GM18498 (cell line): ENCODE measurements at regions not wholly inside any gene's neighbourhood (a gene's known extent, or its start where the extent isn't known, plus 50 kb on each side); places are given as distances from the start of the nearest gene placed in this dataset.

Experiments
- ATAC-seq: cut with Tn5 transposase; IDR thresholded peaks from one replicate; pipeline ENCODE4 v1.9.1; 2021; ENCODE audit warnings: mild to moderate bottlenecking, moderate library complexity; ENCODE audit not compliant: unreplicated experiment

DNA sequence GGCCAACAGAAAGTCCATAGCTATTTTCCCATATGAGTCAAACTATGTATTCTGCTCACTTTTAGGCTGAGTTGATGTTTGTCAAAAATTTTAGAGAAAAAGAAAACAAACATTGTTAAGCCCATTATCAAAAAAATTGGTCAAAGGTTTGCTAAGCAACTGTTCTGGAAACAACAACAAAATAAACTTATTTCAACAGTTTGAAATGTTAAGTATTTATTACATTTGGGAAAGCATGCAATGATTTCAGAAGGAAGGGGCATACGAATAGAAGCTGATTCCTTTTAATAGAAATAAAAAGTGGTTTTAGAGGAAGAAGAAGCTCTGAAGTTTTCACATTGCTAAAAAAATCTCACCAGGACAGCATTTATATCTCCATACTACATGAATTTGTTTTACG is 1837.5 kb upstream of the CELF4 start:
- ATAC-seq = no peak

DNA sequence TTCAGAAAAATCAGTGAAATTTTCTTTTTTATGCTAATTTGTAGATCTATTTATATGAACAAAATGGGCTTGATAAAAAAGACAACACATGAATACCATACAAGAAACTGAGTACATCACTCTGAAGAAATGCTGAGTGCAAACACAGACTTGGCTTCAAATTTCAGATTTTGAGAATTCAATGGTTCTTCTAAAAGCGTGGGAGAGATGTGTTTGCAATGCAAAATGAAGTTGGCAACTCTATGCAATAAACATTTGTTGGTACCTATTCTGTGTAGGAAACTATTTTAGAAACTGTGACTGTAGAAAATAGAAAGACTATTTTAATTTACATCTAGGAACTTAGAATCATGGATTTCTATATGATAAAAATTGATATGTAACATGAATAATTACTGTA is 1834.1 kb upstream of the CELF4 start:
- ATAC-seq = no peak

DNA sequence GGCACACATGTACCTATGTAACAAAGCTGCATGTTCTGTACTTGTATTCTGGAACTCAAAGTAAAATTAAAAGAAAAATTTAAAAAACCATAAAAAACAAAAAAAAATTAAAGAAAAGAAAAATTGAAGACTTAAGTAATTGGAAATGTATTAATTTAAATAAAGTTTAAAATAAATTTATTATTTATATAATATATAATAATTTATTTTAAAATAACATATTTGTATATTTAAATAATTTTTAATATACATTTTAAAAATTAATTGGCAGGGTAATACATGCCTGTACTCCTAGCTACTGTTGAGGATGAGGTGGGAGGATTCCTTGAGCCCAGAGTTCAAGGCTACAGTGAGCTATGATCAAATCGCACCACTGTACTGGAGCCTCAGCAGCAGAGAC is 1830.6 kb upstream of the CELF4 start:
- no peak for ATAC-seq

DNA sequence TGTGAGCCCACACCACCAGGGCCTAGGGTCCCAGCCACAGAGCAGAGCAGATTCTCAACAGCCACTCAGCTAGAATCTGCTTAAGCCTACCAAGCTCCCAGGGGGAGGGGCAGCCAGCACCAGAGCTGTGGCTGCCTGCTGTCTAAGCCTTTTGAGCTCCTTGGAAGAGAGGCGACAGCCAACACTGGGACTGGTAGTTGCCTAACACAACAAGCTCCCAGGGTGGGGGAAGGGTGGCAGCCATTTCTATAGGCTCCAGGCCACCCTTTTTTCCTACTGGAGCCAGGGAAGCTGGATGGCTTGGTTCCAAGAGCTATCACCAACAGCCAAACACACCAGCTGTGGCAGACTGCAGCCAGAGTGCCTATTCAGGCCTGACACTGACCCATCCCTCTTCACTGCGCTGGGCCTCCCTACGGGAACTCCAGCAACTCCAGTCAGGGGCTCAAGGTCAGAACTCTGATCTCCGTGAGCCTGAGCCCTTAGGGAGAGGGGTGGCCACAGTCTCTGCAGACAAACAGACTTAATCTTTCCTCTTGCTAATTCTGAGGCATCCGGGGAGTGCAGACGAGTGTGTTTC is 1824.3 kb upstream of the CELF4 start:
- ATAC-seq = no peak

DNA sequence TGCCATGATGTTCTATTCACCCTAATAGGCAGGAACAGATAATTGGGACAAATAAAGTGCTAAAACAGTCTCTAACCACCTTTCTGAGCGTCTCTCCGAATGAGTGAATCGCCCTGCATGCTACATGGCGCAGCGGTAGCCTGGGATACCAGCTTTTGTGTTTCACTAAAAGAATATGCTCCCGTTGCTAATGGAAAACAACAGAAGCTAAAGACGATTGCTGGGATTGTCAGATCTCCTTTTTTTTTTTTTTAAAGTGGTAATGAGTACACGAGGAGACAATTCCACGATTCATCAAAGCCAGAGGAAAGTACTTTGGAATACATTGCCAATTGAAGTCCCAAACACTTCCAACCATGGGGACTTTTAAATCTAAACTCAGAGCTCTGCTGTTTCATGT is 1815.3 kb upstream of the CELF4 start:
- ATAC-seq = no peak

DNA sequence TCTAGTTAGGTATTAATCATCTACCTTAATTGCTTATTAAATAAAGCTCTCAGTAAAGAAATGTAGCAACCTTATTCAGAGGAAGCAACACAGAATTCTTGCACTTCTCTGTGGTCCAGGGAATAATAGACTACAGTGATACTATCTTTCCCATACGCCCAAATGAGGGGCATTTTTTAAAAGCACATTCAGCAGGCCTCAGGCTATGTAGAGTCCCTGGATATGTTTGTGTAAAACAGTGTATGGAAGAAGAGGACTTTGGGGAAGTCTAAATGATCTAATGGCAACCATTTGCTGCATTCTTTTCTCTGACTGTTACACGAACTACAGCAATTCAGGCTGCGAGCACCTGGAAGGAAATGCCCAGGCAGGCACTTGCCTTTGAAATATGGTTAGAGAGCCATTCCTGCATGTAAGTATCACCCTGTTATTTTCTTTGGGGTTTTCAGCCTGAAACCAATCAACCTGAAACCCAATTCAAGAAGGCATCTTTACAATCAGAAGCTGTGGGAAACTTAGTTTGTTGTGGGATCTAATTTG is 1814.7 kb upstream of the CELF4 start:
- no peak for ATAC-seq

DNA sequence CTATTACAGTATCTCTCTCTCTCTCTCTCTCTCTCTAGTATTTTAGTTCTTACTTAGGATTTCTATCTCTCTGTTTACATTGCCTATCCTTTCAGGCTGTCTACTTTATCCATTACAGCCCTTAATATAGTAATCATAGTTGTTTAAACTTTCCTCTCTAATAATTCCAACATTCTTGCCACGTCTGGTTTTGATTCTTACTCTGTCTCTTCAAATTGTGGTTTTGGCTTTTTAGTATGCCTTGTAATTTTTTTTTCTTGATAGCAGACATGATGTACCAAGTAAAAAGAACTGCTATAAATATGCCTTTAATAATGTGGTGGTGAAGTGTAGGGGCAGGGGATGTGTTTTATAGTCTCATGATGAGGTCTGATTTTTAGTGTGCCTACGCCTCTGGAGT is 1809.5 kb upstream of the CELF4 start:
- no peak for ATAC-seq

DNA sequence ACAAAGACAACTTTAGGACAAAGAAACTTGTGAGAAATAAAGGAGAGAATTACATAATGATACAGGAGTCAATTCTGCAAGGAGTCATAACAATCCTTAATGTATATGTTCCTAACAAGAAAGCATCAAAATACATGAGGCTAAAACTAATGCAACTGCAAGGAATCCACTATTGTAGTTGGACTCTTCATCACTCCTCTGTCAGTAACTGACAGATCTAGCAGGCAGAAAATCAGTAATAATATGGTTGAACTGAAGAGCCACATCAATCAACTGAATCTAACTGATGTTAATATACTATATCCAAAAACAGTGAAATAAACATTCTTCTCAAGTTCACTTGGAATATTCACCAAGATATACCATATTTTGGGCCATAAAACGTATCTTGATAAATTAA is 1806.4 kb upstream of the CELF4 start:
- no peak for ATAC-seq

DNA sequence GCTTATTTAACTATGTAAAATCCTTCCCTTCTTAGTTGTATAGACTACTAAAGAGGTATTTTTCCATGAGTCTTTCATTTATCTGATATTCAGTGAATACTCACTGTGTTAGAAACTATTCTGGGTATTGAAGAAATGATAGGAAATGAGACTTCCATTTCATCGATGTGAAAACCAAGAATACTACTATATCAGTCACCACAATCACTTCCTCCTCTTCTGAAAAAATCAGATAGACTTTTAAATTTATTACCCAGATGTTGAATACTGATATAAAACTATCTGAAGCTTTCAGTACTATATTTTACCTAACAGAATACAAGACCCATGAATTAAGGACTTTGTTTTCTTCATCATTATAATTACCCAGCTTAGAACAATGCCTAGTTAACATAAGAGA is 1801.1 kb upstream of the CELF4 start:
- no peak for ATAC-seq

DNA sequence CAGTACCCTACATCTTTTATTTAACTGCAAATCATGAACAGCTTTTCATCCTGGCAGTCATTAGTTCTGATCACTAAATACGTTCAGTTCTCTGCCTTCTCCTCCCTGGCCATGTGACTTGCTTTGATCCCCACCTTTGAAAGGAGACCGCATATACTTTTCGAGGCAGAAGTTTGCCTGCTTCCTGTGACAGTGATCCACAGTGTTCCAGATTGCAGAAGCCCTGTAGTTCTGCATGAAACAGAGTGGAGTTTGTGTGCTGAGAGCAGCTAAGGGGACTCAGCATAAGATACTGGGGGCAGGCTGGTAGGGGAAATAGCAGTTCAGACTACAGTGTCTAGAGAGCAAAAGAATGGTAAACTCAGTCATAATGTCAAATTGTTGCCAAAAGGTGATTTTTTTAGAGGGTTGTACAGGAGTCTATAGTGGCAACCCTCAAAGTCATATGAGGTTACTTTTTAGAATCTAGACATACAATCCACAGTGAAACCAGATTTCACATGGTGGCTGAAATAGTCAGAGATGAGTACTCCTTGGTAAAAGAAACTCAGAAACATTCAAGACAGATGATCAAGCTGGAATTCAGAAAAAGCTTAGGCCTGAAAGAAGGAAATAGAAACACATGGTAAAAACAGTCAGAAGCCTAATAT is 1800.4 kb upstream of the CELF4 start:
- no peak for ATAC-seq

DNA sequence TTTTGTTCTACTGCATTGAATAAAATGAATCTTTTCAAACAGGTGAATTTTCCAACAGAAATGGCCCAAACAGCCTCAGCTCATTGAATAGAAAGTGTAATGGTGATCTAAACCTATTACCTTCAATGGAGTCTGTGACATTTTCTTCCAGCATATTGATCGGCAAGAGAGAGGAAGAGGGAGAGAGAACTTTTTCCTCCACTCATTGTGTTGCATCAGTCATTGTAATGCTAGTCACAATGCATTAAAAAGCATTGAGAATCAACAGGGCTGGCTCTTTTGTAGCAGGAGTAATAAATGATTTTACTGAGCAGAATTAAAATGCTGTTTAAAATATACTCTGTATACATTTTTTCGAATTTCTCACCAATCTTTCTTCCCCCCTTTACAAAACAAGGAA is 1794.5 kb upstream of the CELF4 start:
- ATAC-seq = no peak

DNA sequence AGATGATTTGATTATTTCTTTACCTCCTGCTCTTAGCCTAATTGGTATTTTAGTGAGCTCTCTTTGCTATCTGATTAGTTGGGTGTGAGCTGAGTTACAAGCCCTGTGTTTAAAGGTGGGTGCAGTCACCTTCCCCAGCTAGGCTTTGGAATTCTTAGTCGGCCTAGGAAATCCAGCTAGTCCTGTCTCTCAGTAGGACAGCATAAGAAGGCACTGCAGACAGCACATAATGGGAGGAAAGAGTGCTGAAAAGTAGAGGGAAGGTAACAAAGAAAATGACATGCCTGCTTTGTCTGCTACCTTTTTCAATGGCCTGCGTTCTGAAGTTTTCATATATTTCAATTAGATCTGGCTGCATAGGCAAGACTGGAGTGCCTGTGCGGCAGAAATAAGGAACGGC is 1794.0 kb upstream of the CELF4 start:
- no peak for ATAC-seq

DNA sequence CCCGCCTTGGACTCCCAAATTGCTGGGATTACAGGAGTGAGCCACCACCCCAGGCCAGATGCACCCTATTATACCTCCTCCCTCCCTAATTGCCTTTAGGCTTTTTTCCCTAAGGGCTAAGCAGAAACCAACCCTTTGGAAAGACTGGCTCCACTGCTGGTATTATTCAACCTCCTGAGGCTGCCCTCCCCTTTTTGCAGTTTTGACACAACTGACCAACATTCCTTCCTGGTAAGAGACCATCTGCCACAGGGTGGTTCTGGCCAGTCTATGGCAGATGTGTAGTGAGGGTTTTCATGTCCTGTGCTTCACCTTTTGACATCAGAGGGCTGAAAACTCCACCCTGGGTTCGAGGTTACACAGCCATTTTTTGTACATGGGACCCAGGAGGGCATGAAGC is 1785.3 kb upstream of the CELF4 start:
- ATAC-seq = no peak

DNA sequence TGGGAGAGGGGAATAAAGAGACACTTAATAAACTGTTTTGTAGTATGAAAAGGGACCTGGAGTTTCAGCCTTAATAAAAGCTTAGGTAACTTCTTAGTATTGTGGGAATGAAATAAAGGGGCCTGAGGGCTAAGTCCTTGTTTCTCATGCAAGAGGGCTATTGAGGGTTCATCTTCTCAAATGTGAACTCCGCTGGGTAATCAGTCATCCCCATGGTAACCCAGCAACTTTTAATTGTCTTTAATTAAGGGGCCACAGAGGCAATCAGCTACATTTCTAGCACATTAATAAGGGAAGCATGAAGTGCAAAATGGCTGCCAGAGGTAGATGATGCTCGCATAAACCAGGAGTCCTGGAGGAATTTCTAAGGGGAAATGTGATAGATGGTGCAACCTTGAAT is 1784.2 kb upstream of the CELF4 start:
- ATAC-seq = no peak

DNA sequence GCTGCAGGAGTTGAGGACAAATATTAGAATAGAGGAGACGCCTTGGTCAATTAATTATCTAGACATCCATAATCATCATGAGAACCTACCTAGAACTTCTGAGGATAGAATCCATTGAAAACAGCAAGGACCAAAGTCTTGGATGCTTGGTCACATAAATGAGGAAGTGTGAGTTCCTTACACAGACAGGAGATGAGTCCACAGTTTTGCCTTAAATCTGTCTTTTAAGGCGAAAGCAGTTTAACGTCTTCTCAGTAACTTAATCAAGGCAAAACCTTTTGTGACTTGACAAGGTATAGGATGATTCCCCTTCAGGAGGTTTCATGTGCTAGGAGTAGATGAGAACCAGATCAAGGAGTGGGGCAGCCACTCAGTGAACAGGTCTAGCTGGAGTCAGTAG is 1783.2 kb upstream of the CELF4 start:
- no peak for ATAC-seq

DNA sequence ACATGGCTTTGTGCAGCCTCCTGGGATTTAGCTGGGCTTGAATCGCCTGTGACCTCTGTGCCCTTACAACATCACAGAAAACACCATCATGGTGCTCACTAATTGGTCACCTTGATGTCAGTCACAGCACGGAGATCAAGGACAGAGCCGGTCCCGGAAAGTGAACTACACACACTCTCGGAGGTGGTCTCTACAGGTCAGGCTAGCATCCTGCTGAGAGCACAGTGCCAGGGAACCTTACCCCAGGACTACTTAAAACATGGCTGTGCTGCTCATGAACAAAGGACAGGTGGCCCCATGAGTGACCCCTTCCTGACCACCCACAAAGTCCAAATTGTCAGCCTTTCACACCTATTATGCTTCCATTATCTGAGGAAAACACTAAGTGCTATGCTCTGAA is 1782.1 kb upstream of the CELF4 start:
- no peak for ATAC-seq

DNA sequence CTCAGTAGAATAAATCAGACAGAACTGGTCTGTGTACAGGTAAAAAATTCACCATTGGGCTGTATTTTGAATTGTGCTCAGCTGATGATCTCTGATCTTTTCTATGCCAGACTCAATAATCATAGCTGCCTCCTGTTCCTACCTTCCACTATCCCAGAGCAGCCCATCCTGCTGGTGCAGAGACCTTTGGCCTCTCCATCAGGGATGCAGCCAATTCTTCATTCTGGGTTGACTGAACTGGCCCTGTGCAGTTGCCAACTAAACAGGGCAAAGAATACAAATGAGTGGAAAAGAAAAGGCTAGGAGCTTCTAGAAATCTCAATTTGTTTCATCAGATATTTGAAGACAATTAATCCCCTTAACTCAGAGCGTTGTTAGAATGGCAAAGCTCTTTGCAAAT is 1781.3 kb upstream of the CELF4 start:
- ATAC-seq = no peak

DNA sequence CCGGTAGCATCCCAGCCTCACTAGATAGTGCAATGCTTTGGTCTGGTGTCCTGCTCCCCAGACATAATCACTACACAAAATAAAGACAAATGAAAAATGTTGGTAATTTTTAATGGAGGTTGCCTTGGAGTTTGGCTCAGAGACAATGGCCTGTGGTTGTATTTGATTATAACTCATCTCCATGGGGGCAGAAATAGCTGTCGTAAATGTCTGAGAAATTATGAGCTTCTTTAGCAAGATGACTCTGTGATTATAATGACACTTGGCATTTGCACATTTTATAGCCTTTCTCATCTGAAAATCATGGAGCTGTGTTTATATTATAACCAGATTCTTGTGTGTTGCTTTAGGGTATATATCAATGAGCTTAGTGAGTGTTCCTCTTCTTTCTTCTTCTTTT is 1779.7 kb upstream of the CELF4 start:
- no peak for ATAC-seq

DNA sequence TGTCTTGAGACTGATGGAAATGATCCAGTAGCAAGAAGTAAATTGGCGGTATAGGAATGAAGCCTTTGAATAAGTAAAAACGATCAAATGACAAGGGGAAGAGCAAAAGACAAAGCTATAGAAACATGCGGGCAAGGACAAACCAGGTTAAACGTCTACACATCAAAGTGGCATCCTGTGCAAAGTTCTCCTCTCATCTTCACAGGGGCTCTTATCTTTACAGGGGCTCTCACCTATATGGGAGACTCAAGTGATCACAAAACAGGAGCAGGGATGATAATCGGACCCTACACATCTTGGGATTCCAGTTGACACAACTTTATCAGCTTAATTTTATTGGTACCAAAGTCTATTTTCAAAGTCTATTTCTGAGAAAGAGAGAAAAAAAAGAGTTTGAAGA is 1778.9 kb upstream of the CELF4 start:
- no peak for ATAC-seq

DNA sequence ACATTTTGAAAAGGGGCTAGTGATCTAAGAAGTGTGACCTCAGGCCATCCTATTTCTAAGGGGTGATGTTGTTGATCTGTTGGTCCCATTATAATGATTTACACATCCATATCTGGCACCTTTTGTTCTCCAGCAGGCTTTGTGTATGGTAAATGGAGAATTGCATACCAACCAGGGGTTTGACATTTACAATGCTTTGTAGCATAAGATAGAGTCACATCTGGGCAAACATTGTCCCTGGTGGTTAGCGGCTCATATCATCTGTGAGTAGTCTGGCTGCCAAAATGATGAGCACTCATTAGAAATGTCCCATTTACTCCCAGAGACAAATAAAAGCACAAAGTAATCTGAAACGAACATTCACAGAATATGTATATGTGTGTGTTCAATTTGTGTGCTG is 1775.5 kb upstream of the CELF4 start:
- ATAC-seq = no peak

DNA sequence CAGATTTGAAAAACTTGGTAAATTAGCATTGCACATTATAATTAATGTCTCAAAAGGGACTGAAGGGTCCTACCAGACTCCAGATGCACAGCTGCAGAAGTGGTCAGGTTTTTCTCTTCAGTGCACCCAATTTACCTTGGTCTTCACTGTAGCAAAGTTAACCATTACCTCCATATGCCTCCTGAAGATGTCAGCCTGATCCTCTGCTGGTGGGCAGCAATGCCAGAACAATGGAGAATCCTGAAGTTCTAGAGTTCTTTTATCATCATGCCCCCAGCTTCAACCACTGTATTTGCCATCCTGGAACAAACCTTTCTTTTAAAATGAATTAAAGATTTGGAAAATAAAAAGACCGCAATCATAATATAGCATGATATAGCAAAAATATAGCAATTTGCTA is 1774.8 kb upstream of the CELF4 start:
- no peak for ATAC-seq

DNA sequence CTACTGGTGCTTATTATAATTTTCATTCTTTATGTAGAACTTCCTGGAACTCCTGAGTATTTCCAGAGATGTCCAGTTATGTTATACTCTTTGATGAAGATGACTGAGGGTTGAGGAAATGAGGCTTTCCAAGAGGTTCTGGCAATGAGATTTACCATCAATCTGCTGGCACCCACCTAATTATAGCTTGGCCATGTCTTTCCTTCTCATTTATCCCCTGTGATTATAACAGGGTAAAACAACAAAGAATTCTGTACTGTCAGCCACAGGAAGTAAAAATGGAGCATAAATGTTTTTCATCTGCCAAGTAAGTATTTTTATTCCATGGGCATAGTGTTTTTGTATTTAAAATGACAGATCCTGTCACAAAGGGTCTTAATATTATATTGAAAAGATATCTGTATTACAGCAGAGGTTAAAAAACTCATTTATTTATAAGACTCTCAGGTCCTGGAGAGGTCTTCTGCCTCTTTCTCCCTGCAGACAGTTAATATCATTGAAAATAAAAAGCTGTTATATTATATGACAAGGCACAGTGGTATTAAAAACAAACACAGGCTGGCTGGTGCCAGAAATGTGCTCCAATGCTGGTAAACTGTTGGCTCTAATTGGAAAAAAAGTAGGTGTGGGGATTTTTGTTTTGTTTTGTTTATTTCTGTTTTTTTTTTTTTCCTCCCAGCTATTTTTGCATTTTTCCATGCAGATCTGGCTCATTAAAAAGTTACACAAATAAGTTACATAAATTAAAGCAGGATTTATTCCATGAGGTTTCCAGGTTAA is 1764.1 kb upstream of the CELF4 start:
- no peak for ATAC-seq
